NB4 (cell line): ENCODE measurements at regions not wholly inside any gene's neighbourhood (a gene's known extent, or its start where the extent isn't known, plus 50 kb on each side); places are given as distances from the start of the nearest gene placed in this dataset.

ENCODE experiments used
- CTCF ChIP-seq: IDR thresholded peaks from one replicate; pipeline ENCODE4 v1.5.1; 2012; ENCODE audit warnings: low read depth, low read length
- POLR2A ChIP-seq: IDR thresholded peaks from 2 replicates; pipeline ENCODE4 v1.6.1; 2011; ENCODE audit warnings: mild to moderate bottlenecking; ENCODE audit not compliant: insufficient read length; ENCODE audit errors: extremely low read depth

GRCh38 chrX:38999099-38999498 is 197.8 kb downstream of the MID1IP1 start:
- TF ChIP-seq CTCF = no peak
- no peak for TF ChIP-seq POLR2A
